ENCODE measurements at regions not wholly inside any gene's neighbourhood (a gene's known extent, or its start where the extent isn't known, plus 50 kb on each side); places are given as distances from the start of the nearest gene placed in this dataset.

DNA sequence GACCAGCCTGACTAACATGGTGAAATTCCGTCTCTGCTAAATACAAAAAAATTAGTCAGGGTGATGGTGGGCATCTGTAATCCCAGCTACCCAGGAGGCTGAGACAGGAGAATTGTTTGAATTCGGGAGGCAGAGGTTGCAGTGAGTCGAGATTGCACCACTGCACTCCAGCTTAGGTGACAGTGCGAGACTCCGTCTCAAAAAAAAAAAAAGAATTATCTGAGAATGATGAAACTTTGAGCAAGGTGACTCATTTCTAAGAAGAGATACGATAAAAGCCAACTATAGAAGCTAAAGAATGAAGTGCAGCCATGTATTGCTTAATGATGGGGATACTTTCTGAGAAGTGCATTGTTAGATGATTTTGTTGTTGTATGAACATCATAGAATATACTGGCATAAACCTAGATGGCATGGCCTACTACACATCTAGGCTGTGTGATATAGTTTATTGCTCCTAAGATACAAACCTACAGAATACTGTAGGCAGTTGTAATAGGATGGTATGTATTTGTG lies 64.7 kb downstream of the SNRPE start:
- peak overlapping the region; percentile 84 for H3K27ac ChIP-seq
- no peak for DNase-seq (ENCODE audit: low read depth, low spot score)

DNA sequence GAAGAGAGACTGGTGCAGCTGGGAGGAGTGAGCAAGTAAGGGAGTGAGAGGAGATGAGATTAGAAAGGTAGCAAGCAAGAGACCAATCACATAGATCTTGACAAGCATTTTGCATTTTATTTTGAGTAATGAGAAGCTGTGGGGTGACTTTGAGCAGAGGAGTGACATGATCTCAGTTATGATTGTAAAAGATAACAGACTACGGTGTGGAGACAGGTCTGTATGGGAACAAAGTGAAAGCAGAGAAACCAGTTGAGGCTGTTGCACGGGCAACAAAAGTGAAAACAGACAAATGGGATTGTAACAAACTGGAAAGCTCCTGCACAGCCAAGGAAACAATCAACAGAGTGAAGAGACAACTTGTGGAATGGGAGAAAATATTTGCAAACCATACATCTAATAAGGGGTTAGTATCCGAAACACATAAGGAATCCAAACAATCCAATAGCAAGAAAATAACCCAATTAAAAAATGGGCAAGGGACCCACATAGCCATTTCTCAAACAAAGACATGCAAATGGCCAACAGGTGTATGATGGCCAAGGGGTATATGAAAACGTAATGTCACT lies 68.4 kb downstream of the SNRPE start:
- H3K27ac ChIP-seq, result no peak overlapping the region
- no peak for DNase-seq (ENCODE audit: low read depth, low spot score)

DNA sequence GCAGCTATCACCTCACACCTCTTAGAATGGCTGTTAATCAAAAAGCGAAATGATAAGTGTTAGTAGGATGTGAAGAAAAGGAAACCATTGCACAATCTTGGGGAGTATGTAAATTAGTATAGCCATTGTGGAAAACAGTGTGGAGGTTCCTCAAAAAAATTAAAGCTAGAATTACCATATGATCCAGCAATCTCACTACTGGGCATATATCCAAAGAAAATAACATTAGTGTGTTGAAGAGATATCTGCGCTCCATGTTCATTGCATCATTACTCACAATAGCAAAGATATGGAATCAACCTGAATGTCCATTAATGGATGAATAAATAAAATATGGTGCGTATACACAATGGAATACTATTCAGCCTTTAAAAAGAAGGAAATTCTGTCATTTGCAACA lies 68.9 kb downstream of the SNRPE start:
- no peak for DNase-seq (ENCODE audit: low read depth, low spot score)
- no peak overlapping the region for H3K27ac ChIP-seq

DNA sequence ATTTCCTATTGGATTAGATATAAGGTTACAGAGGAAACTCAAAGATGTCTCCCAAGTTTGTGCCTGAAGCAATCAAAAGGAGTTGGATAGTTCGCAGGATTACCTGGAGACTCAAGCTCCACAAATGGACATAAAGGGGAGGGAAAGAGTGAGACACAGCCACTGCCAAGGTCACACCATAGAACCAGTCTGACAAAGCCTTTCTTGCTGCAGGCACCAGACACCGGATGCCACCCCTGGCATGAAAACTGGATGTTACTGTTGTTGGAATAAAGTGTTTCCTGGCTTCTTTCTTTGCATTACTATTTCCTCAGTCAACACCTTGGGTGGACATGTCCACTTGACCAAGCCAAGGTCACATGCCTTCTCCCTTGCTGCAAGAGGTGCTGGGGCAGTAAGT lies 70.6 kb downstream of the SNRPE start:
- DNase-seq (ENCODE audit: low read depth, low spot score), result no peak
- no peak overlapping the region for H3K27ac ChIP-seq

DNA sequence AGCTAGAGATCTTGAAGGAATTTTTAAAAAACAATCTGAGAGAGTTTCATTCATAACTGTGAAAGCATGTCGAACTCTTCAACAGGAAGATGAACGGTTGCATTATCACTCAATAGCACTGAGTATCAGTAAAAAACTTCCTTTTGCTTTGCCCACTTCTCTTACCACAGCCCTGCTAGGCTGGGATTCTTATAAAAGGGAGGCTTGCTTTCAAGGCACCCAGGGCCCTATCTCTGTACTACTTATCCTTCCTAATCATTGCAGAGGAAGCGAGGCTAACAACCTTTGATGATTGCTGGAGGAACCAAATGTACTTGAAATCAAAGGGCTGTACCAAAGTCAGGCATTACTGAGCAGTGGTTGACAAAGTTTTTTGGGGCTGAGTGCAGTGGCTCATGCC lies 71.2 kb downstream of the SNRPE start:
- no peak overlapping the region for H3K27ac ChIP-seq

DNA sequence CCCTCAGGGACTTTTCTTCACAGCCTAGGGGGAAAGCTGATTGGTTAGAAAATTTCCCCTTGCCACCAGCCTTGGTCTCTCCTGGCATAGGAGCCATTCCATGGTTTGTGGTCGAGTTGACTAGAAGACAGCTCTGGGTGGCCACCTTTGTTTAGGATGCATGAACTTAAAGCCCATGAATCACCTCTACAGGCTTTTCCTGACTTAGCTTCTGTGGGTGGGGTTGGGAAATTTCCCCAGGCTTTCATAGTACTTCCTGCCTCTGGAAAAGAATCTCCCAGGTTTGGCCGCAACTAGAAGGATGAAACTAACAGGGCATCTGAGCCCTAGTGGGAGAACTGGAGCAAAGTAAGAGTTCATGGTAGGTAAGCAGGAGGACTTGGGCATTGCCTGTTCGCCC lies 72.6 kb downstream of the SNRPE start:
- no peak for DNase-seq (ENCODE audit: low read depth, low spot score)
- H3K27ac ChIP-seq, result no peak overlapping the region

More for the DNA sequence above, 71.2 kb downstream of the SNRPE start:
- DNase-seq (ENCODE audit: low read depth, low spot score), result no peak

DNA sequence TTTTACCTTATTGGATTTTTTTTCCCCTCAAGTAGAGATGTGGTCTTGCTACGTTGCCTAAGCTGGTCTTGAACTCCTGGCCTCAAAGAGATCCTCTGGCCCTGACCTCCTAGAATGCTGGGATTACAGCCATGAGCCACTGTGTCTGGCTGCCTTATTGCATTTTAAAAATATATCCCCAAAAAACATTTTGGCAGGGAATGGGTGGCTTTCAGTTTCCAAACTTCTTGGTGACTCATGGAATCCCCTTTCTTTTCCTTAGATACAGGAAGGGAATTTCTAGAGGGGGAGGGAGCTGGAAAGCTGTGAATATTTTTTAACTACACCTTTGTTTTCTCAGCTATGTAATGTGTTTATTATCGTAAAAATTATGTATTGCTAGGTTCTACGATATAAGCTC lies 73.3 kb downstream of the SNRPE start:
- no peak overlapping the region for H3K27ac ChIP-seq
- no peak for DNase-seq (ENCODE audit: low read depth, low spot score)

DNA sequence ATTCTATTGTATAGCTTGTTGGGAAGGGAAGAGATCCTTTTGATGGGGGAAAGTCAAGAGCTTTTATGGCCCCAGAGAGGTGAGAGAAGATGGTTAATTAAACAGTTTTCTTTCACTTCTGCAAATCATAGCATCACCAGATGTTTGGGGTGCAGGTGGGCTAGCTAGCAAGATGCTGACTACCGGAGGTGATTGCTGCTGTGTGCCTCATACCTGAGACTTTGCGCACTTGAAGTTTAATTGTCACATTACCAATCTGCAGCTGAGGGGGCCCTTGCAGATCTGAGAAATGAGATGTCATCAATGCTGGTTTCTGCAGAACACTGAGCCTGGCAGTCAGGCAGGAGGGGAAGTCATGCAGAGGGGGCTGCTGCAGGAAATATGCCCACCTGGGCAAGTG lies 73.9 kb downstream of the SNRPE start:
- no peak overlapping the region for H3K27ac ChIP-seq
- no peak for DNase-seq (ENCODE audit: low read depth, low spot score)

DNA sequence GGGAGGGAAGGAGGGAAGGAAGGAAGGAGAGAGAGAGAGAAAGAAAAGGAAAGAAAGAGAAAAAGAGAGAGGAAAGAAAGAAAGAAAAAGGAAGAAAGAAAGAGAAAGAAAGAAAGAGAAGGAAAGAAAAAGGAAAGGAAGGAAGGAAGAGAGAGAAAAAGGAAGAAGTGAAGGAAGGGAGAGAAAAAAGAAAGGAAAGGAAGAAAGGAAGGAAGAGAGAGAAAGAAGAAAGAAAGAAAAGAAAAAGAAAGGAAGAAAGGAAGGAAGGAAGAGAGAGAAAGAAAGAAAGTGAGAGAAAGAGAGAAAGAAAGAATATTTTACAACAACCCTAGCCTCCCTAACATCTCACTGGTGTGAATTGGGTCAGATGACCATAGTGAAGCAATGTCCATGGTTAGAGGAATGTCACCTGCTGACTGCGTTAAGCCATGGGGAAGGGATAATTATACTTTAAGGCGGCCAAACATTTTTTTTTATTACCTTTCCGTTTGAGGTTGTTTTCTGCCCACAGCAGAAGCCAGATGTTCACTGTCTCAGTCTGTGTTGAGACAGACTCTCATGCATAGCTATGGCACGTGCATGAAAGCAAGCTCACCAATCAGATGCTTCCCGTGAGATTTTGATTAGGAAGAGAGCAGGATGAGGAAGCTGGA lies 76.4 kb downstream of the SNRPE start:
- no peak for DNase-seq (ENCODE audit: low read depth, low spot score)
- H3K27ac ChIP-seq, result no peak overlapping the region

DNA sequence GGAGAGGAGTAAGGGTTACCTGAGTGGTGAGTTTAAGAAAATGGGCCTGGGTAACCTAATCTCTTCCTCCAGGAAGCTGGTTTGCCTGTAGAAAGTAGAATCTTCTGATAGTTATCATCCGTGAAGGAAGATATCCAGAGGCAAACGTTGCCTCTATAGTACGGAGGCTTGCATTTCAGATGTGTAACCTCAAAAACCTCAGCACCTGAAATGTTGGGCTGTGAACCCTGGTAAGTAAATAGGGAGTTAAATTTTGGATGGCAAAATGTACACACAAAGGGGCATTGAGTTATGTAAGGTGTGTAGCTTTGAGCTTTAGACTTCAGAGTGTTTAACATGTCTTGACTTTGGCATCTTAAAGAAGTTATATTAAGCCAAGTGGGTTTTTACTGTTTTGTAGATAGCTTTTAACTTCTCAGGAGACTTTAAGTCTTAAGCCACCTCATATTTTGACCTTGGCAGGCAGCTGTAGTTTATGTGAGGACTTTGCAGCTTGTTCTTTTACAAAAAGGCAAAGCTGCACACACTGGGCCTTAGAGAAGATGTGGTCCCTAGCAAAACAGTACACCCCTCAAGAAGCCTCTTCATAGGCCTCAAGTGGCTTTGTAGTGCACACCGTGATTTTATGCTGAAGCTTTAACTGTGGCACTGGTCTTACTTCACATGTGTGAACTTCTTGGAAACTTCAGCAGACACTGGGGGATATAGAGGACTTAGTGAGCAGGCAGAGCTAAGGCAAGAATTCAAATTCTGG lies 83.4 kb downstream of the SNRPE start:
- H3K27ac ChIP-seq, result no peak overlapping the region
- DNase-seq (ENCODE audit: low read depth, low spot score), result no peak

DNA sequence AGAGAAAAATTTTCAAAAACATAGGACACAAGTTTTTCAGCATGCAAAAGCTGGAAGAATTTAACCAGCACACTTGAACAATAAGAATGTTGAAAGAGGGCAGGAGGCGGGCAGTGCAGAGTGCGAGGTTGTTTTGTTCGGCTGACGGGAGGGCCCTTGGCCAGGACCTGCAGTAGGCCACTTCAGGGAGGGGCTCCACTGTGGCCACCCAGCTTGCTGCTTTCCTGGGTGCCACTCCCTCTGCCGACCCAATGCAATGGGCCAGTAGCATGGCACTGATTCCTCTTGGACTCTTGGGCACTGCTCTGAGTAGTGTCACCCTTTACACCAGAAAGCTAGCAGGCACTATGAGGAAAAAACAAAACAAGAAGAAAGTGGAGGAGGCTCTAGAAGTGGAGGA lies 92.9 kb downstream of the SNRPE start:
- no peak for DNase-seq (ENCODE audit: low read depth, low spot score)

DNA sequence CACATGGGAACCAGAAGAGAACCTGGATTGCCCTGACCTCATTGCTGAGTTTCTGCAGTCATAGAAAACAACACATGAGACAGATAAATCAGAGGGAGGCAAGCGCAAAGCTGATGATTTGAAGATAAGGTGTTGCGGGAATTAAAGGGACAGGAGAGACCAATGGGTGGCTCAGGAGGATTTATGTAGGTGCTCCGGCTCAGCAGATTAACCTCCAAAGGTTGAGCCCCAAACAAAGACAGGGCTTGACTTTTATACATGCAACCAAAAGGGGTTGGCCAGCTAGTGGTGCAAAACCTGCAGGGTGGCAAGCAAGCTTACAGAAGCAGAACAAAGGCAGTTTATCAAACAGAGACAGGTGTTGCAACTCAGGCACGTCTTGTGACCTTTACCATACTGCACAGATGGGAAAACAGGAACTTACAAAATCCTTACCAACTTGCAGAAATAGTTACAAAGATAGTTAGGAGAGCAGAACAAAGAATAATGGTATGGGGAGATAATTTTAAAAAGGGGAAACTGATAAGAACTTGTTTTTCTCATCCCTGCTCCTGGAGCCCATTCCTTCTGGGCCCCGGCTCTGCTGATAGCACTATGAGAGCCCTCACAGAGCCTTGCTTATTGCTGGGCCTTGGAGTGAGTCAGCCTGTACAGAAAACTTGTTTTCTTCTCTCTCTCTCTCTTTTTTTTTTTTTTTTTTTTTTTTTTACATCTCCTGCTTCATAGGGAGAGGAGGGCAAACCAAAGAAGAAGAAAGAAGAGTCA lies 93.6 kb downstream of the SNRPE start:
- no peak overlapping the region for H3K27ac ChIP-seq
- DNase-seq (ENCODE audit: low read depth, low spot score), result no peak

More for the DNA sequence above, 92.9 kb downstream of the SNRPE start:
- no peak overlapping the region for H3K27ac ChIP-seq

DNA sequence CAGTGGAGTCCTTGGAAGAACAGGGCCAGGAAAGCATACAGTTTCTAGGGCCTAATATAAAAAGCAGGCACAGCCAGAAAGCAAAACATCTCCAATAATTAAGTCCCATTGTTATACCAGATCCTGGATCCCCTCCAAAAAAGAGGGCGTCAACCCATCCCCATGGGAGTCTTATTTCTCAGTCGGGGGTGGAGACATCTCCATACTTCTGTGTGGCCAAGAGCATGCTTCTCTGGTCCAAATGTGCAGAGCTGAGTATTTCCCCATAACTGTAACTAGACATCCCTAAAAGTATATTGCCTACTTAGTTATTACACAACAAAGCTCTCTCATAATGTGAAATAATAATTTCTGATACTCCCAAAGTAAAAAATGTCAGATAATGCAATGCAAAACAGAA lies 104.2 kb upstream of the SOX13 start:
- DNase-seq (ENCODE audit: low read depth, low spot score), result no peak

DNA sequence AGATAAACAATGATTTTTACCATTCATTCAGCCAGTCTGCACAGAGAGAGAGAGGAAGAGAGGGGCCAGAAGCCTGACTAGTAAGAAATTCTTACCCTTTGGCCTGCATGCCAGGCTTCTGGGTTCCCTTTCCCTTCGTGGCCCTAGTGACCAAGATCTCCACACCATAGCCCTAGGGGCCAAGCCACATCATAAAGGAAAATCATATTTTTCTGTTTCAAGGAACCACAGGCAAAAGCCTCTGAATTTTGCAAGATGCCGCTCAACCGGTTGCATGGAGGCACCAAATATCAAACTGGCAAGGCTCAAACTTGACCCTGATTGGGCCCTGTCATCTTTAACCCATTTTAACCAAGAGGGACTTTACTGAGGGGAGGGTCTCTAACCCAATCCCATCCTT lies 103.1 kb upstream of the SOX13 start:
- H3K27ac ChIP-seq, result no peak overlapping the region
- no peak for DNase-seq (ENCODE audit: low read depth, low spot score)

More for the DNA sequence above, 104.2 kb upstream of the SOX13 start:
- H3K27ac ChIP-seq, result no peak overlapping the region

DNA sequence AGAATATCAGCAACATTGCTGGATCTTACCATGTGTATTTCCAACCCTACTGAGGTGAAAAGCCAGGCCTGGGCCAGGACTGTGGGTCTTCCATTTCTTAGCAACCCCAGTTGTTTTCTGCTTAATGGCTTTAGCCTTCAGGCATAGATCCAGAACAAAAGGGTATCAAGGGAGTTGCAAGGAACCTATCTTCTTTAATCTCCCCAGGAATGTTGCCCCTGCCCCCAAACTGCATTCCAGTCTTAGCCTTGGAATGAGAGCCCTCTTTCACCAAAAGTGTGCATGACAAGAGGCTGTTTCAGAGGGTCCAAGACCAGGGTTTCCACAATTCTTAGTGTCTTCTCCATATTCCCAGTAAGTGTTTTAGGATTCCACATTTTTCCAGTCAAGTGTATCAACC lies 87.9 kb upstream of the SOX13 start:
- no peak for DNase-seq (ENCODE audit: low read depth, low spot score)
- no peak overlapping the region for H3K27ac ChIP-seq

DNA sequence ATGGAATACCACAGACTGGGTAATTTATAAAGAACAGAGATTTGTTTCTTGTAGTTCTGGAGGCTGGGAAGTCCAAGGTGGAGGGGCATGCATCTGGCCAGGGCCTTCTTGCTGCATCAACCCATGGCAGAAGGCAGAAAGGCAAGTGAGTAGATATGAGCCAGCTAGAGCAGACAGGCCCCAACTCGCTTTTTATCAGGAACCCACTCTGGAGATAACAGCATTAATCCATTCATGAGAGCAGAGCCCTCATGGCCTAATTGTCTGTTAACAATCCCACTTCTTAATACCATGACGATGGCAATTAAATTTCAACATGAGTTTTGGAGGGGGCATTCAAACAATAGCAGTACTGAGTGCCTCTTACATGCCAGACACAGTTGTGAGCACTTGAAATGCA lies 87.2 kb upstream of the SOX13 start:
- no peak for DNase-seq (ENCODE audit: low read depth, low spot score)
- H3K27ac ChIP-seq, result no peak overlapping the region

DNA sequence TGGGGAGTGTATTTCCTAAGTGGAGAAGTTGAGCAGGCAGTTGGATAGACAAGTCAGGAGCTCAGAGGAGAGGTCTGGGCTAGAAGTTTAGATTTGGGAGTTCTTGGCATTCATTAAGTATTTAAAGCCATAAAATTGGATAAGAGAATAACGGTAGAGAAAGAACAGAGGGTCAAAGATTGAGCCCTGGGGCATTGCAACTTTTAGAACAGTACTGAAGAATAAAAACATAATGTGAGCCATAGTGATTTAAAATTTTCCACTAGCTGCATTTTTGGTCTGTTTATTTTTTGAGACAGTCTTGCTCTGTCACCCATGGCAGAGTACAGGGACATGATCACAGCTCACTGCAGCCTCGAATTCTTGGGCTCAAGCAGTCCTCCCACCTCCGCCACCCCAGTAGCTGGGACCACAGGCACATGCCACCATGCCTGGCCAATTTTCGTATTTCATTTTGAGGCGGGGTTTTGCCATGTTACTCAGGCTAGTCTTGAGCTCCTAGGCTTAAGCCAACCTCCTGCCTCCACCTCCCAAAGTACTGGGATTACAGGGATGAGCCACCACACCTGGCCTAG lies 85.9 kb upstream of the SOX13 start:
- H3K27ac ChIP-seq, result no peak overlapping the region
- DNase-seq (ENCODE audit: low read depth, low spot score), result no peak

DNA sequence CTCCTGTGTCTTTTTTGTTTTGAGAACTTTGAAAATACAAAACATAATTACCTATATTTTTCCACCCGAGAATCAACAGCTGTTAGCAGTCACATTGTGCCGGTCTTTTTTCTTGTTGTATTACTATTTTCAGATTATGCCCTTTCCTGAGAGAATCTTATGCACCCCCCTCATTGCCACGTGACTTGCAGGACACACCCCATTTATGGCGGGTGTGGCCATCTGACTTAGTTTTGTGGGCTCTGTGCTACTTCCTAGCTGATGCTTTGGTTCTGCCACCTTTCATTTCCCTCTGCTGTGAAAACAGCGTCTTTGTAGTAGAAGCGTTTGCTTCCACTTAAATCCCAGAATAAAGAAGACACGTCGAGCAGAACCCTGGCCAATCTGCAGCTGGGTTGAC lies 82.8 kb upstream of the SOX13 start:
- H3K27ac ChIP-seq, result no peak overlapping the region
- no peak for DNase-seq (ENCODE audit: low read depth, low spot score)

DNA sequence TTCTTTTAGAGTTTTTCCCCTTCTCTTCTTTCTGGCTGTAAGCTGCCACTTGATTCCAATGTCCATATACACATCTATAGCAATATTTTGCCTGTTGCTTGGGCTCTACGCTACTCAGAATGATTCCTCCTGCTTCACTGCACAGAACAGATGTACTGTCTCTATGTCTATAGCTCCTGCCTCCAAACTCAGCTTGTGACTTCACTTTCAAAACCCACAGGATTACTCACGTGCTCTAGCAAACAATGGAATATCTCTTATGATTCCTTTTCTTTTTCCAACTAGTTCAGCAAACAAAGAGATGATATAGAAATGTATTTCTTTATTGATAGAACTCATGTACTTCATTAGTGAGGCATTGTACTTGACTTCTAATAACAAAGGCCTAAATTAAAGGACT lies 80.5 kb upstream of the SOX13 start:
- no peak overlapping the region for H3K27ac ChIP-seq
- DNase-seq (ENCODE audit: low read depth, low spot score), result no peak

DNA sequence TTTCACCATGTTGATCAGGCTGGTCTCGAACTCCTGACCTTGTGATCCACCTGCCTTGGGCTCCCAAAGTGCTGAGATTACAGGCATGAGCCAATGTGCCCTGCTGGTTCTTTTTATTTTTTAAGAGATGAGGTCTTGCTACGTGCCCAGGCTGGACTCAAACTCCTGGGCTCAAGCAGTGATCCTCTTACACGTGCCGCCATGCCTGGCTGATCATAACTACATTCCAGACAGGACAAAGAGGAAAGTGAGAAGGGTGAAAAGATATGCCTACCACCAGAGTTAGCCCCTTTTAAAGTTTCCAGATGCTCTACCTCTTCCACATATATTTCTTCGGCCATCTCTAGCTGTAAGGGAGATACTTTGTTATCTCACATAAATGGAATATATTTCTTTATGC lies 79.7 kb upstream of the SOX13 start:
- DNase-seq (ENCODE audit: low read depth, low spot score), result no peak
- no peak overlapping the region for H3K27ac ChIP-seq

Measured in epithelial cell of prostate (primary cell).